GM23338 (cell line): ENCODE measurements at regions not wholly inside any gene's neighbourhood (a gene's known extent, or its start where the extent isn't known, plus 50 kb on each side); places are given as distances from the start of the nearest gene placed in this dataset.

Experiments
- CREB1 ChIP-seq: fragments of 250-450 bp; sonication (Bioruptor Pico); IDR thresholded peaks from 2 replicates; pipeline ENCODE4 v1.5.0; 2020; ENCODE audit warnings: low read depth, mild to moderate bottlenecking, moderate library complexity
- EZH2 ChIP-seq: fragments of 200-600 bp; sonication (generic); IDR thresholded peaks from one replicate; pipeline ENCODE4 v1.8.0; 2017; ENCODE audit warnings: antibody characterized with exemption, mild to moderate bottlenecking, low read depth; ENCODE audit not compliant: unreplicated experiment
- EZH2phosphoT487 ChIP-seq: fragments of 200-600 bp; sonication (generic); IDR thresholded peaks from one replicate; pipeline ENCODE4 v1.8.1; 2018; ENCODE audit warnings: antibody characterized with exemption; ENCODE audit not compliant: unreplicated experiment
- JUNB ChIP-seq: IDR thresholded peaks from one replicate; pipeline ENCODE4 v1.6.1; 2016; ENCODE audit warnings: antibody characterized with exemption; ENCODE audit not compliant: unreplicated experiment
- NANOG ChIP-seq: IDR thresholded peaks from 2 replicates; pipeline ENCODE4 v1.6.1; 2016; ENCODE audit warnings: antibody characterized with exemption, borderline replicate concordance
- POLR2AphosphoS5 ChIP-seq: IDR thresholded peaks from 2 replicates; pipeline ENCODE4 v1.6.1; 2016; ENCODE audit warnings: antibody characterized with exemption, low read depth
- ZNF331 ChIP-seq: fragments of 250-450 bp; sonication (Bioruptor Pico); IDR thresholded peaks from 2 replicates; pipeline ENCODE4 v1.5.0; 2020; ENCODE audit warnings: low read depth, mild to moderate bottlenecking, moderate library complexity
- TF ChIP-seq, protein P1 (sequence below), 2 experiments: fragments of 200-600 bp in 1 of 2; sonication (generic) in 1 of 2; conservative IDR thresholded peaks; 2 replicates each; pipeline versions ENCODE4 v1.5.1 to v1.6.1; 2016 to 2017; ENCODE audit warnings: antibody characterized with exemption in 2 of 2, low read depth in 2 of 2, mild to moderate bottlenecking in 2 of 2, moderate library complexity in 1 of 2
- TF ChIP-seq, protein P2 (sequence below): IDR thresholded peaks from one replicate; pipeline ENCODE4 v1.6.1; 2018; ENCODE audit warnings: antibody characterized with exemption; ENCODE audit not compliant: unreplicated experiment
- TF ChIP-seq, protein P3 (sequence below): fragments of 250-450 bp; sonication (Bioruptor Pico); IDR thresholded peaks from 2 replicates; pipeline ENCODE4 v1.5.0; 2020; ENCODE audit warnings: mild to moderate bottlenecking, moderate library complexity

DNA sequence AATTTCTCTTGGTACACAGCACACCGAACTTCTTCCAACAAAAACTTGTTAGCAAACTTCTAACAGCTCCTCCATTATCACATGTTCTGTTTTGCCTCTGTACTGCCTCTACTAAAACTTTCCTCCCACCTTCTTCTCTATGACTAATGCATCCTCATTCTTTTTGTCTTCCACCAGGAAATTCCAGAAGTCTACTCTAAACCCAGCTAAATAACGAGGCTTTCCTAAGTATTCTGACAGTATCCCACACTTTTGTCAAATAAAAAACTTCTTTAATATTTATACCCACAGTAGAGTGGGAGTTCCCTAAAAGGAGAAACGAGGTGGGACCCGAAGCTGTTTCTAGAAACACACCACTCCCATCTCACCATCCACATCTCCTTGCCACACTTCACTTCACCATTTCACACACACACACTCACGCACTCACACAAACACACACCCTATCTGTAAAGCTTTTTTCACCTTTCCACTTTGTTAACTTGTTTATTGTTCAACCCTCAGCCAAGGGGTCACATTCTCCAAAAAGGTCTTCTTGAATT is 280.3 kb downstream of the ARAP2 start:
- TF ChIP-seq, protein P1, sequence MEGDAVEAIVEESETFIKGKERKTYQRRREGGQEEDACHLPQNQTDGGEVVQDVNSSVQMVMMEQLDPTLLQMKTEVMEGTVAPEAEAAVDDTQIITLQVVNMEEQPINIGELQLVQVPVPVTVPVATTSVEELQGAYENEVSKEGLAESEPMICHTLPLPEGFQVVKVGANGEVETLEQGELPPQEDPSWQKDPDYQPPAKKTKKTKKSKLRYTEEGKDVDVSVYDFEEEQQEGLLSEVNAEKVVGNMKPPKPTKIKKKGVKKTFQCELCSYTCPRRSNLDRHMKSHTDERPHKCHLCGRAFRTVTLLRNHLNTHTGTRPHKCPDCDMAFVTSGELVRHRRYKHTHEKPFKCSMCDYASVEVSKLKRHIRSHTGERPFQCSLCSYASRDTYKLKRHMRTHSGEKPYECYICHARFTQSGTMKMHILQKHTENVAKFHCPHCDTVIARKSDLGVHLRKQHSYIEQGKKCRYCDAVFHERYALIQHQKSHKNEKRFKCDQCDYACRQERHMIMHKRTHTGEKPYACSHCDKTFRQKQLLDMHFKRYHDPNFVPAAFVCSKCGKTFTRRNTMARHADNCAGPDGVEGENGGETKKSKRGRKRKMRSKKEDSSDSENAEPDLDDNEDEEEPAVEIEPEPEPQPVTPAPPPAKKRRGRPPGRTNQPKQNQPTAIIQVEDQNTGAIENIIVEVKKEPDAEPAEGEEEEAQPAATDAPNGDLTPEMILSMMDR (conservative IDR thresholded peaks at IDR 0.05; ENCODE audit: low read depth in 2 of 2), result no peak
- no peak for TF ChIP-seq EZH2
- no peak for TF ChIP-seq POLR2AphosphoS5
- no peak for TF ChIP-seq EZH2phosphoT487
- TF ChIP-seq CREB1 (CRISPR knock-in tag), result no peak
- TF ChIP-seq, protein P2, sequence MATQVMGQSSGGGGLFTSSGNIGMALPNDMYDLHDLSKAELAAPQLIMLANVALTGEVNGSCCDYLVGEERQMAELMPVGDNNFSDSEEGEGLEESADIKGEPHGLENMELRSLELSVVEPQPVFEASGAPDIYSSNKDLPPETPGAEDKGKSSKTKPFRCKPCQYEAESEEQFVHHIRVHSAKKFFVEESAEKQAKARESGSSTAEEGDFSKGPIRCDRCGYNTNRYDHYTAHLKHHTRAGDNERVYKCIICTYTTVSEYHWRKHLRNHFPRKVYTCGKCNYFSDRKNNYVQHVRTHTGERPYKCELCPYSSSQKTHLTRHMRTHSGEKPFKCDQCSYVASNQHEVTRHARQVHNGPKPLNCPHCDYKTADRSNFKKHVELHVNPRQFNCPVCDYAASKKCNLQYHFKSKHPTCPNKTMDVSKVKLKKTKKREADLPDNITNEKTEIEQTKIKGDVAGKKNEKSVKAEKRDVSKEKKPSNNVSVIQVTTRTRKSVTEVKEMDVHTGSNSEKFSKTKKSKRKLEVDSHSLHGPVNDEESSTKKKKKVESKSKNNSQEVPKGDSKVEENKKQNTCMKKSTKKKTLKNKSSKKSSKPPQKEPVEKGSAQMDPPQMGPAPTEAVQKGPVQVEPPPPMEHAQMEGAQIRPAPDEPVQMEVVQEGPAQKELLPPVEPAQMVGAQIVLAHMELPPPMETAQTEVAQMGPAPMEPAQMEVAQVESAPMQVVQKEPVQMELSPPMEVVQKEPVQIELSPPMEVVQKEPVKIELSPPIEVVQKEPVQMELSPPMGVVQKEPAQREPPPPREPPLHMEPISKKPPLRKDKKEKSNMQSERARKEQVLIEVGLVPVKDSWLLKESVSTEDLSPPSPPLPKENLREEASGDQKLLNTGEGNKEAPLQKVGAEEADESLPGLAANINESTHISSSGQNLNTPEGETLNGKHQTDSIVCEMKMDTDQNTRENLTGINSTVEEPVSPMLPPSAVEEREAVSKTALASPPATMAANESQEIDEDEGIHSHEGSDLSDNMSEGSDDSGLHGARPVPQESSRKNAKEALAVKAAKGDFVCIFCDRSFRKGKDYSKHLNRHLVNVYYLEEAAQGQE, result no peak
- TF ChIP-seq JUNB, result no peak
- TF ChIP-seq NANOG, result no peak
- no peak for TF ChIP-seq ZNF331 (CRISPR knock-in tag)
- TF ChIP-seq, protein P3, sequence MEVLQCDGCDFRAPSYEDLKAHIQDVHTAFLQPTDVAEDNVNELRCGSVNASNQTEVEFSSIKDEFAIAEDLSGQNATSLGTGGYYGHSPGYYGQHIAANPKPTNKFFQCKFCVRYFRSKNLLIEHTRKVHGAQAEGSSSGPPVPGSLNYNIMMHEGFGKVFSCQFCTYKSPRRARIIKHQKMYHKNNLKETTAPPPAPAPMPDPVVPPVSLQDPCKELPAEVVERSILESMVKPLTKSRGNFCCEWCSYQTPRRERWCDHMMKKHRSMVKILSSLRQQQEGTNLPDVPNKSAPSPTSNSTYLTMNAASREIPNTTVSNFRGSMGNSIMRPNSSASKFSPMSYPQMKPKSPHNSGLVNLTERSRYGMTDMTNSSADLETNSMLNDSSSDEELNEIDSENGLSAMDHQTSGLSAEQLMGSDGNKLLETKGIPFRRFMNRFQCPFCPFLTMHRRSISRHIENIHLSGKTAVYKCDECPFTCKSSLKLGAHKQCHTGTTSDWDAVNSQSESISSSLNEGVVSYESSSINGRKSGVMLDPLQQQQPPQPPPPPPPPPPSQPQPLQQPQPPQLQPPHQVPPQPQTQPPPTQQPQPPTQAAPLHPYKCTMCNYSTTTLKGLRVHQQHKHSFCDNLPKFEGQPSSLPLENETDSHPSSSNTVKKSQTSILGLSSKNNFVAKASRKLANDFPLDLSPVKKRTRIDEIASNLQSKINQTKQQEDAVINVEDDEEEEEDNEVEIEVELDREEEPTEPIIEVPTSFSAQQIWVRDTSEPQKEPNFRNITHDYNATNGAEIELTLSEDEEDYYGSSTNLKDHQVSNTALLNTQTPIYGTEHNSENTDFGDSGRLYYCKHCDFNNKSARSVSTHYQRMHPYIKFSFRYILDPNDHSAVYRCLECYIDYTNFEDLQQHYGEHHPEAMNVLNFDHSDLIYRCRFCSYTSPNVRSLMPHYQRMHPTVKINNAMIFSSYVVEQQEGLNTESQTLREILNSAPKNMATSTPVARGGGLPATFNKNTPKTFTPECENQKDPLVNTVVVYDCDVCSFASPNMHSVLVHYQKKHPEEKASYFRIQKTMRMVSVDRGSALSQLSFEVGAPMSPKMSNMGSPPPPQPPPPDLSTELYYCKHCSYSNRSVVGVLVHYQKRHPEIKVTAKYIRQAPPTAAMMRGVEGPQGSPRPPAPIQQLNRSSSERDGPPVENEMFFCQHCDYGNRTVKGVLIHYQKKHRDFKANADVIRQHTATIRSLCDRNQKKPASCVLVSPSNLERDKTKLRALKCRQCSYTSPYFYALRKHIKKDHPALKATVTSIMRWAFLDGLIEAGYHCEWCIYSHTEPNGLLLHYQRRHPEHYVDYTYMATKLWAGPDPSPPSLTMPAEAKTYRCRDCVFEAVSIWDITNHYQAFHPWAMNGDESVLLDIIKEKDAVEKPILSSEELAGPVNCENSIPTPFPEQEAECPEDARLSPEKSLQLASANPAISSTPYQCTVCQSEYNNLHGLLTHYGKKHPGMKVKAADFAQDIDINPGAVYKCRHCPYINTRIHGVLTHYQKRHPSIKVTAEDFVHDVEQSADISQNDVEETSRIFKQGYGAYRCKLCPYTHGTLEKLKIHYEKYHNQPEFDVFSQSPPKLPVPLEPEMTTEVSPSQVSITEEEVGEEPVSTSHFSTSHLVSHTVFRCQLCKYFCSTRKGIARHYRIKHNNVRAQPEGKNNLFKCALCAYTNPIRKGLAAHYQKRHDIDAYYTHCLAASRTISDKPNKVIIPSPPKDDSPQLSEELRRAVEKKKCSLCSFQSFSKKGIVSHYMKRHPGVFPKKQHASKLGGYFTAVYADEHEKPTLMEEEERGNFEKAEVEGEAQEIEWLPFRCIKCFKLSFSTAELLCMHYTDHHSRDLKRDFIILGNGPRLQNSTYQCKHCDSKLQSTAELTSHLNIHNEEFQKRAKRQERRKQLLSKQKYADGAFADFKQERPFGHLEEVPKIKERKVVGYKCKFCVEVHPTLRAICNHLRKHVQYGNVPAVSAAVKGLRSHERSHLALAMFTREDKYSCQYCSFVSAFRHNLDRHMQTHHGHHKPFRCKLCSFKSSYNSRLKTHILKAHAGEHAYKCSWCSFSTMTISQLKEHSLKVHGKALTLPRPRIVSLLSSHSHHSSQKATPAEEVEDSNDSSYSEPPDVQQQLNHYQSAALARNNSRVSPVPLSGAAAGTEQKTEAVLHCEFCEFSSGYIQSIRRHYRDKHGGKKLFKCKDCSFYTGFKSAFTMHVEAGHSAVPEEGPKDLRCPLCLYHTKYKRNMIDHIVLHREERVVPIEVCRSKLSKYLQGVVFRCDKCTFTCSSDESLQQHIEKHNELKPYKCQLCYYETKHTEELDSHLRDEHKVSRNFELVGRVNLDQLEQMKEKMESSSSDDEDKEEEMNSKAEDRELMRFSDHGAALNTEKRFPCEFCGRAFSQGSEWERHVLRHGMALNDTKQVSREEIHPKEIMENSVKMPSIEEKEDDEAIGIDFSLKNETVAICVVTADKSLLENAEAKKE, result no peak
